Skin epidermis (tissue), 12 donors: ENCODE measurements at regions not wholly inside any gene's neighbourhood (a gene's known extent, or its start where the extent isn't known, plus 50 kb on each side); places are given as distances from the start of the nearest gene placed in this dataset.

Source experiments
- H3K27ac ChIP-seq, 21 experiments: fragments of 200-600 bp; sonication (generic) in 11 of 21; one replicate each; pipeline ENCODE4 v1.5.0; 2020; ENCODE audit warnings: mild to moderate bottlenecking in 3 of 21, inconsistent platforms in 2 of 21, moderate library complexity in 2 of 21
- H3K4me3 ChIP-seq, 7 experiments: fragments of 200-600 bp; sonication (generic) in 2 of 7; one replicate each; pipeline ENCODE4 v1.5.0; 2020; ENCODE audit warnings: inconsistent platforms in 2 of 7, mild to moderate bottlenecking in 2 of 7, moderate library complexity in 1 of 7

DNA sequence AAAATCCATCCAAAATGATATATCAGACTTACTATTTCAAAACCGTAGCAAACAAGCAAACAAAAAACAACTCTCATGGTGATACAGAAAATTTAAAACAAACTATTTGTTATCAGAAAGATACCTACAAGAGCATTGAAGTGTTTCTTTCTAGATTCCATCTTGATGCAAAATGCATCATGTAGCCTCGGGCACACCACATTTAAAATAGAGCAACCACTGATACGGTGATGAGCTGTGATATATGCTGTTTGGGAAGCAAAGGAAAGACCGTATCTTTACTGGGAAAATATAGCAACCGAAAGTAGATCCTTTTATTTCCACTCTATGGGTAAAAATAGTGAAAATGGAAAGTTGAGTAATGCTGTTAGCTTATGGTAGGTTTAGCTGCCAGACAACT is 892.0 kb downstream of the GATA3 start:
- Histone ChIP-seq H3K4me3 (no peak overlapping the region), H3K27ac (no peak overlapping the region)

DNA sequence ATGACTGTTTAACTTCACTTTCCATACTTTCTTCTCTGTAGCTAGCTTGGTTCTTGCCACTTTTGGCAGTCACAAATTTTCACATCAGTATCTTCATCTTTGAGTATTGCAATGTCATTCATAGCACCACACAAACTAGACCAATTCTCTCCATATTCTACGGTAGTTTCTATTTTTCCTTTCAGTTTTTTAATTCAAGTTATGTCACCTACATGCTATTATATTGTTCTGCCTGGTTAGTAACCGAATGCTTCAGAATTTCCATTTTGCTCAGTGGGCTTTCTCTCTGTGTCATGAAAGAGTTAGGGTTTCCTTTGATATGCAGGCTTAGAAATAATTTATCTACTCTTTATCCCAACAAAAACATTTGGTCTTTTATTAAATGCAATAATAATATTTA is 896.5 kb downstream of the GATA3 start:
- no peak overlapping the region for H3K4me3 ChIP-seq
- H3K27ac ChIP-seq: no peak overlapping the region

GRCh38 chr10:8951440-8952089 is 897.1 kb downstream of the GATA3 start:
- H3K27ac ChIP-seq: no peak overlapping the region
- no peak overlapping the region for H3K4me3 ChIP-seq

GRCh38 chr10:8956400-8956799 is 901.9 kb downstream of the GATA3 start:
- Histone ChIP-seq H3K27ac (no peak overlapping the region), H3K4me3 (no peak overlapping the region)

DNA sequence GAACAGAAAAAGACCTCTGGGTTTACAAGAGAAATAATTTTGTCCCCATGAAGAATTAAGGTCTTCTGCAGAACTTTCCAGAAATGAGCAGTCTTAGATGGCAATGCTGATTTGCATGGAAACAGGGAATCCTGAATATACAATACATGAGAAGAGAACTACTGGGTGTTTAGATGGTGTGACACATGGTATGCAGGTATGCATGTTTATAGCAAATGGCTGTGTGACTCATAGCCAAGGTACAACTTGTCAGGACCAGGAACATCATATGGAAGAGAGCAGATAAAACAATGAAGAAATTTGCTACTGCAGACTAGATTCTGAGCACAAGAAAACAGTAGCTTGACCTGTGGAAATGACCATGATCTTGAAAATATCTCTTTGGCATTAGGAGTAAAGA is 907.8 kb downstream of the GATA3 start:
- H3K27ac ChIP-seq: peak overlapping the region in 1 of 21 experiments; percentile 17
- no peak overlapping the region for H3K4me3 ChIP-seq

- no peak overlapping the region for H3K4me3 ChIP-seq
- H3K27ac ChIP-seq: no peak overlapping the region
Measured at GRCh38 chr10:8967061-8967460, 912.6 kb downstream of the GATA3 start.

GRCh38 chr10:8969853-8970252 is 915.4 kb downstream of the GATA3 start:
- Histone ChIP-seq H3K27ac (no peak overlapping the region), H3K4me3 (no peak overlapping the region)

GRCh38 chr10:8975535-8975934 is 921.0 kb downstream of the GATA3 start:
- Histone ChIP-seq H3K27ac (peak overlapping the region in 3 of 21 experiments; percentile 30 to 55 (median 46)), H3K4me3 (no peak overlapping the region)

- no peak overlapping the region for H3K27ac ChIP-seq
- H3K4me3 ChIP-seq: no peak overlapping the region
Measured at GRCh38 chr10:8978100-8978499, 923.6 kb downstream of the GATA3 start.

DNA sequence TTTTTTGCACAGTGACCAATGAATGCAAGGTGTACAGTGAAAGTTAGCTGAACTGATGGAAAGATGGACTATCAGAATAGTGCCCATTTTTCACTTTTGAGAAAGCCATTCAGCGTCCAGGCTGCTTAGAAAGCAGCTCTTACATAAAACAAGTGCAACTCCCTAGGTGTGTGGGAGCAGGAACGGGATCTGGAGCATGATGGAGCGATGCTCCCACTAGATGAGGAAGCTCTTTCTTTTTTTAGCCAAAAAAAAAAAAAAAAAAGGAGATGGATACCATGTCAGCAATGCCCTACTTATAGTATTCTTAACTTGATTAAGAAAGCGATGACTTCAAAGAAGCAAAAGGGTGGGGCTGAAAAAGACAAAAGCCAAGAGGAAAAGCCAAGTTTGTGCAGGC is 925.5 kb downstream of the GATA3 start:
- no peak overlapping the region for H3K4me3 ChIP-seq
- H3K27ac ChIP-seq: peak overlapping the region in 3 of 21 experiments; percentile 15 to 37 (median 29)

- H3K4me3 ChIP-seq: no peak overlapping the region
Measured at GRCh38 chr10:8981277-8981676, 926.8 kb downstream of the GATA3 start.

DNA sequence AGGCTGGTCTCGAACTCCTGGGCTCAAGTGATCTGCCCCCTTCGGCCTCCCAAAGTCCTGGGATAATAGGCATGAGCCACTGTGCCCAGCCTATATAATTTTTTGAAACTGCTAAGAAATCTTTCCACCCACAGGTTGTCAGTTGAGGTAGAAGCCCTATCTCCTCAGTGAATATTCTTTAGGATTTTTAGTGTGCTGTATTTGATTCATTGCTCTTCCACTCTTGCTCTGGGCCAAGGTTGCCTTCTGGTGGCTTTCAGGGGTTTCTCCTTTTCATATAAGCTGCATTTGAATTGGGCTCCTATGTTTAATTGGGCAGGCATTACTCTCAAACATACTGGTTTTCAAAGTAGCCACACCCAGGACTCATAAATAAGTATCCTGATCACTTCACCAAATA is 931.2 kb downstream of the GATA3 start:
- no peak overlapping the region for H3K4me3 ChIP-seq
- H3K27ac ChIP-seq: no peak overlapping the region

More at GRCh38 chr10:8981277-8981676, 926.8 kb downstream of the GATA3 start:
- H3K27ac ChIP-seq: peak overlapping the region in 1 of 21 experiments; percentile 46

DNA sequence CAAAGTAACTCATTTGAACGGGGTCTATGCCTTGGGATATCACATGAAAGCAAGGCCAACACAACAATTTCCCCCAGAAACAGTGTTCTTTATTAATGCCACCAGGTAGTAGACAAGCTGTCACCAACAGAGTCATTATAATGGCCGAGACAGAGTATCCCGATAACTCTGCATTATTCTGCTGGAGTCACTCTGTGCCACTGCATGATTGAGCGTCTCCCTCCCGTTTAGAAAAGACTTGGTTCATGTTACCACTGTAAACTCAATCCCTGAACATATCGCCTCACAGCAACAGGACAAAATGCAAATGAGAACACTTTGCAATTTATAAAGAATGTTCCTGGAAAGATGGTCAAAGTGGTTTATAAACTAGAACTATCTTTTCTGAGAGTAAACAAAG is 932.5 kb downstream of the GATA3 start:
- H3K27ac ChIP-seq: no peak overlapping the region
- H3K4me3 ChIP-seq: no peak overlapping the region

DNA sequence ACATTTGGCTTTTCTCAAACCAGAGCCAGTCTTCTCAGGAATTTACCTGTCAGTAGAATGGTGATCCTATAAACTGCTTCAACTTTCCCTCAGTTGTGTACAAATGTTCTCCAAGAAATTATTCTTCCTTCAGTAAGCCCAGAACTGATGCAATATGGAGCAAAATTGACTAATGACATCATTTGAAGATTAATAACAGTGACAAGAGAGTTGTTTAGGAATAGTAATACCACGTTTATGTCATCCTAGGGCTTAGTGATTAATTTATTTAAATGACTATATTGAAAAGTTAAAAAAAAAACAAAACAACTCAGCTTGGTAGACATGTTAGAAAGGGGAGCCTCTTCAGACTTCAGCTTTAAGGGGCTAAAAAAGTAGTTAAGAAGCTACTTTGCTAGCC is 933.2 kb downstream of the GATA3 start:
- H3K4me3 ChIP-seq: no peak overlapping the region
- H3K27ac ChIP-seq: no peak overlapping the region

- no peak overlapping the region for H3K27ac ChIP-seq
Measured at GRCh38 chr10:8990280-8990987, 935.9 kb downstream of the GATA3 start.

GRCh38 chr10:8992009-8992408 is 937.5 kb downstream of the GATA3 start:
- no peak overlapping the region for H3K4me3 ChIP-seq
- no peak overlapping the region for H3K27ac ChIP-seq

More at GRCh38 chr10:8990280-8990987, 935.9 kb downstream of the GATA3 start:
- H3K4me3 ChIP-seq: no peak overlapping the region

GRCh38 chr10:8993864-8994263 is 939.4 kb downstream of the GATA3 start:
- no peak overlapping the region for H3K4me3 ChIP-seq

GRCh38 chr10:8998751-8999150 is 944.3 kb downstream of the GATA3 start:
- no peak overlapping the region for H3K4me3 ChIP-seq
- H3K27ac ChIP-seq: no peak overlapping the region

More at GRCh38 chr10:8993864-8994263, 939.4 kb downstream of the GATA3 start:
- no peak overlapping the region for H3K27ac ChIP-seq

DNA sequence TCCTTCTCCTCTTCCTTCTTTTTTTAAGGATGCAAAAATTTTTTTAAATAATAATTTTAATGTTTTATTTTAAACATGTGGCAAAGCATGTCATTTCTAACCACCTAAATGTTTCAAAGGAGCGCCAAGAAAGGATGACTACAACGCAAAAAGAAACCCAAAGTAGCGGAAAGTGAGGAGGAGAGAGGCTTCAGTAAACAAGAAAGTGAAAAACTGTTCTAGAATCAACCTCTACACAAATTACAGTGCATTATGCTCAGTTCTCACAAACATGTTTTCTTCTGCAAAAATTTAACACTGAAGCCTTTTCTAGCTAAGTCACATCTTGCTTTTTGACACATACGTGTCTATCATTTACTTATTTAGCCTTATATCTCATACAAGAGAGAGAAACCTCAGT is 948.6 kb downstream of the GATA3 start:
- no peak overlapping the region for H3K27ac ChIP-seq
- no peak overlapping the region for H3K4me3 ChIP-seq

DNA sequence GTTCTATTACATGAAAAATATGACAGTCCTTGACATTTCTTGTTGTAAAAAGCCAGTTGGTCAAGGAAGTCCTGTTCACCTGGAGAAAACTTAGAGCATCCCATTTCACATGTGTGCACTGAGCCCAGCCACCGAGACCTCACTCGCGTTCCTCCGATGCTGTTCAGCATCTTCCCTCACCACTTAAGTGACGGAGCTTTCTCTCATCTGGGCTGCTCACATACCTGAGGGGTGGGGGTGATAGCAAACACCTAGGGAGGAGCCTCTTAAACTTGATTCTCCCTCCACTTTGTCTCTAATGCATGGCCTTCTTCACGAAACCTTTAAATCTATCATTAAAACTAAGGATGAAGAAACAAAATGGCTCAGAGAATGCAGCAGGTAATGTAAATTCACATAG is 950.2 kb downstream of the GATA3 start:
- H3K4me3 ChIP-seq: no peak overlapping the region
- H3K27ac ChIP-seq: no peak overlapping the region

DNA sequence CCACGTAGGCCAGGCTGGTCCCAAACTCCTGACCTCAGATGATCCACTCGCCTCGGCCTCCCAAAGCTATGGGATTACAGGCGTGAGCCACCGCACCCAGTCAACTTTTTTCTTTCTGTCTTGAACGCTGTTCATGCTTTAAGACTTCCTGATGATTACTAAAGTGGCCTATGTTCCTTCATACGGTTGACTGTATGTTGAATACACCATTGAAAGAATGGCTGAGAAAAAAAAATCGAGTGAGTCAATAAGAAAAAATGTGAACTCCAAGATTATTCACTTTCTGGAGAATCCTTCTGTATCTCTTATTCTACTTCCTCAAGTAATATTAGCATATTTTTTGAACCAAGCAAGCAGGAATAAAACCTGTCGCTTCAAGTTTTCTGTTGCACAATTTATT is 955.0 kb downstream of the GATA3 start:
- no peak overlapping the region for H3K27ac ChIP-seq
- H3K4me3 ChIP-seq: no peak overlapping the region

GRCh38 chr10:9010093-9010492 is 955.6 kb downstream of the GATA3 start:
- Histone ChIP-seq H3K27ac (no peak overlapping the region), H3K4me3 (no peak overlapping the region)
